Heart left ventricle (tissue), 16 donors: ENCODE measurements at regions not wholly inside any gene's neighbourhood (a gene's known extent, or its start where the extent isn't known, plus 50 kb on each side); places are given as distances from the start of the nearest gene placed in this dataset.

Experiments used
- ATAC-seq, 4 donors: fragments of 200-7000 bp; cut with Tn5 transposase; one replicate each; pipeline ENCODE4 v1.9.1; 2020 to 2022; ENCODE audit warnings: moderate library complexity in 4 of 4, mild to moderate bottlenecking in 3 of 4, moderate number of reproducible peaks in 1 of 4
- DNase-seq, 5 donors: peaks; one replicate each; pipeline ENCODE4 v3.0.0-alpha.2; 2020
- H3K27ac ChIP-seq, 12 donors: fragments of 200-600 bp; sonication (generic) in 4 of 12; one replicate each; pipeline versions ENCODE4 v1.5.0 to v1.8.0; 2016 to 2022; ENCODE audit warnings: mild to moderate bottlenecking in 2 of 12
- H3K27me3 ChIP-seq, 9 donors: fragments of 200-600 bp; sonication (generic) in 2 of 9; one replicate each; pipeline versions ENCODE4 v1.5.1 to v1.8.0; 2016 to 2022; ENCODE audit warnings: mild to moderate bottlenecking in 3 of 9
- H3K36me3 ChIP-seq, 9 donors: fragments of 200-600 bp; sonication (generic) in 2 of 9; one replicate each; pipeline versions ENCODE4 v1.5.0 to v1.8.0; 2018 to 2022; ENCODE audit warnings: mild to moderate bottlenecking in 2 of 9
- H3K4me1 ChIP-seq, 12 donors: fragments of 200-600 bp; sonication (generic) in 4 of 12; one replicate each; pipeline versions ENCODE4 v1.5.0 to v1.8.0; 2016 to 2022; ENCODE audit warnings: mild to moderate bottlenecking in 3 of 12
- H3K4me3 ChIP-seq, 12 donors: fragments of 200-600 bp; sonication (generic) in 4 of 12; one replicate each; pipeline versions ENCODE4 v1.5.0 to v1.8.0; 2017 to 2022; ENCODE audit warnings: mild to moderate bottlenecking in 9 of 12, moderate library complexity in 4 of 12
- H3K9me3 ChIP-seq, 12 donors: fragments of 200-600 bp; sonication (generic) in 4 of 12; one replicate each; pipeline versions ENCODE4 v1.5.0 to v1.8.0; 2016 to 2022; ENCODE audit warnings: mild to moderate bottlenecking in 1 of 12
- POLR2A ChIP-seq, 2 donors: fragments of 450-650 bp; IDR thresholded peaks; one replicate each; pipeline ENCODE4 v1.6.1; 2017; ENCODE audit warnings: antibody characterized with exemption in 2 of 2, mild to moderate bottlenecking in 2 of 2, moderate library complexity in 2 of 2
- WGBS, 4 donors: extraction: QIAGEN DNeasy Blood & Tissue Kit in 2 of 4; methylation state at CpG; one replicate each; pipeline versions ENCODE4 v1.1.5 to v1.1.7; 2013 to 2018; 5-methylcytosine and 5-hydroxymethylcytosine counted together
- intact Hi-C, 10 donors: fragments of 100-400 bp; cut with DNase I; formaldehyde crosslinking; loops; one replicate each; pipeline versions ENCODE4 v1.11.1 to v1.14.2; 2022
- TF ChIP-seq, protein P1 (sequence below), 12 donors: fragments of 200-600 bp; sonication (generic) in 4 of 12; IDR thresholded peaks; one replicate each; pipeline versions ENCODE4 v1.5.0 to v1.8.0; 2018 to 2022; ENCODE audit warnings: antibody characterized with exemption in 12 of 12, mild to moderate bottlenecking in 5 of 12
- donor health status: ischemic (EF 13 %, LVEDD 7.1; RV severe dilation, severe dysfunction).
- donor health status: healthy with polysubstance abuse.
- donor health status: DM: no; HTN: yes; CAD: no.
- donor health status: DM: no; HTN: no; CAD: no.
- donor health status: ischemic (EF 25% LVEDD 6.9; RV normal size, moderate dysfunction).
- donor health status: ischemic (EF 25% LVEDD 5.7; RV mildly dilated, moderate dysfunction).
- donor health status: healthy.
- donor health status: DM: yes; HTN: yes; CAD: no.
- donor health status: ischemic (EF 35%, LVEDD 5.7; RV mildly dilated, moderate dysfunction).
- donor health status: nonischemic (EF 11% LVEDD 7.7; RV severe dilation, severe dysfunction).
- donor health status: DM: yes; HTN: yes; CAD: no.
- donor health status: PGD.
- donor health status: ischemic (EF 29% LVEDD 5.4; RV normal size, mild dysfunction).
- donor health status: nonischemic (EF 23%, LVEDD 6.1; RV moderate dilation, normal function).

DNA sequence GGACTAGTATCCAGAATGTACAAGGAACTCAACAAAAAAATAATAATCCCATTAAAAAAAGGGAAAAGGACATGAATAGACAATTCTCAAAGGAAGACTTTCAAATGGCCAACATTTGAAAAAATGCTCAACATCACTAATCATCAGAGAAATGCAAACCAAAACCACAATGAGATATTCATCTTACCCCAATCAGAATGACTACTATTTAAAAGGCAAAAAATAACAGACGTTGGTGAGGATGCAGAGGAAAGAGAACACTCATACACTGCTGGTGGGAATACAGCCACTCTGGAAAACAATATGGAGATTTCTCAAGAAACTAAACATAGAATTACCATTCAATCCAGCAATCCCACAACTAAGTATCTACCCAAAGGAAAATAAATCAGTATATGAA is 133.1 kb downstream of the KDR start:
- DNase-seq (no peak), ATAC-seq (no peak)
- Histone ChIP-seq H3K4me3 (no peak overlapping the region), H3K36me3 (no peaks in the 10 kb centered on the region), H3K27ac (no peak overlapping the region), H3K9me3 (peaks cover 0 to 42% (median 14%) of the 10 kb centered on the region in 12 donors), H3K27me3 (no peaks in the 10 kb centered on the region), H3K4me1 (no peaks in the 10 kb centered on the region)
- TF ChIP-seq, protein P1, sequence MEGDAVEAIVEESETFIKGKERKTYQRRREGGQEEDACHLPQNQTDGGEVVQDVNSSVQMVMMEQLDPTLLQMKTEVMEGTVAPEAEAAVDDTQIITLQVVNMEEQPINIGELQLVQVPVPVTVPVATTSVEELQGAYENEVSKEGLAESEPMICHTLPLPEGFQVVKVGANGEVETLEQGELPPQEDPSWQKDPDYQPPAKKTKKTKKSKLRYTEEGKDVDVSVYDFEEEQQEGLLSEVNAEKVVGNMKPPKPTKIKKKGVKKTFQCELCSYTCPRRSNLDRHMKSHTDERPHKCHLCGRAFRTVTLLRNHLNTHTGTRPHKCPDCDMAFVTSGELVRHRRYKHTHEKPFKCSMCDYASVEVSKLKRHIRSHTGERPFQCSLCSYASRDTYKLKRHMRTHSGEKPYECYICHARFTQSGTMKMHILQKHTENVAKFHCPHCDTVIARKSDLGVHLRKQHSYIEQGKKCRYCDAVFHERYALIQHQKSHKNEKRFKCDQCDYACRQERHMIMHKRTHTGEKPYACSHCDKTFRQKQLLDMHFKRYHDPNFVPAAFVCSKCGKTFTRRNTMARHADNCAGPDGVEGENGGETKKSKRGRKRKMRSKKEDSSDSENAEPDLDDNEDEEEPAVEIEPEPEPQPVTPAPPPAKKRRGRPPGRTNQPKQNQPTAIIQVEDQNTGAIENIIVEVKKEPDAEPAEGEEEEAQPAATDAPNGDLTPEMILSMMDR (IDR thresholded peaks at IDR 0.05) = no peak
- no peak for TF ChIP-seq POLR2A (IDR thresholded peaks at IDR 0.05)
- intact Hi-C loops = loop anchor here in 1 of 10 donors (10.0 kb wide), 1 partner anchor 563 kb away; no protein-coding TSS in a partner anchor
- 65 to 78% (median 66%) methylated on average over 1 of the region's 1 CpG for WGBS, 4 donors

DNA sequence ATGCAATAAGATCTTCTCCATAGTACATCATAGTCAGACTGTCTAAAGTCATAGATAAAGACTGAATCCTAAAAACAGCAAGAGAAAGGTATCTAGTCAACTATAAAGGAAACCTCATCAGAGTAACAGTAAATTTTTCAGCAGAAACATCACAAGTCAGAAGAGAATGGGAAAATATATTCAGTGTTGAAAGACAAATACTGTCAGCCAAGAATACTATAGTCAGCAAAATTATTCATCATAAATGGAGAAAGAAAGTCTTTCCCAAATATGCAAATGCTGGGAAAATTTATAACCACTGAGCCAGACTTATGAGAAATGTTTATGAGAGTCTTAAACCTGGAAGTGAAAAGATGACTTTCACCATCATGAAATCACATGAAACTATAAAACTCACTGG is 136.7 kb downstream of the KDR start:
- no peak for TF ChIP-seq POLR2A (IDR thresholded peaks at IDR 0.05)
- TF ChIP-seq, protein P1 (IDR thresholded peaks at IDR 0.05) = no peak
- Histone ChIP-seq H3K27ac (no peak overlapping the region), H3K9me3 (peaks cover 0 to 43% (median 14%) of the 10 kb centered on the region in 12 donors), H3K36me3 (no peaks in the 10 kb centered on the region), H3K27me3 (no peaks in the 10 kb centered on the region), H3K4me3 (no peak overlapping the region), H3K4me1 (no peaks in the 10 kb centered on the region)
- intact Hi-C loops = no loop called here
- ATAC-seq (no peak), DNase-seq (no peak)

DNA sequence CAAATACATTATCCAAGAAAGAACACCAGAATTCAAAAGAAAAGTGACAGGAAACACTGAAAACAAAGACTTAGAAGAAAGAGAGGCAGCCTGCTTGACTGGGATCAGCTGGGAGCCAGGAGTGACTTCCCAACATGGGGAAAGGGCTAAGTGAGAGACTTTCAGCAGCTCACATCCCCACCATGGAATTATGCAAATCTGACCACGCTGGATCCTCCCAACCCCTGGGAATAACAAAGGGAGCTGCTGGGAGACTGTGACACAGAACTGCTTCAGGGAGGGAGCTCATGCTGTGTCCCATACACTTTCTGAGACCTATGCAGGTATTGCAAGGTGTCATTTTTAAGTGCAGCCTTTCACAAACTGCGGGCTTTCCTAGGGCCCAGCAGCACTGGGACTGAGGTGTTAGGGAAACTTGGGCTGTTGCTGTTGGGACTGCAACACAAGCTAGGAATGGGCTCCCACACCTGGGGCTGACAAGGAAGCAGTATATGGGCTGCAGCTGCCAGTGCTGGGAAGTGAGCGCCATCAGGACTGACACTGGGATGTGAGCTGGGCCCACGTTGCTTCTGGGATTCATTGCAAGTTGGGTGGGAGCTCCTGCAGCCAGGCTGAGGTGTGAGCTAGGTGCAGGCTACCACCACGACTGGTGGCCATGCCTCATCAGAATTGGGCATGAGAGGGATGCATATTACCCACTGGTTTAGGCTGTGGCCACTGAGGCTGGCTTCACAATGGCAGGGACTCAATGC is 139.1 kb downstream of the KDR start:
- H3K9me3 ChIP-seq = peaks cover 0 to 39% (median 14%) of the 10 kb centered on the region in 12 donors
- DNase-seq (no peak), ATAC-seq (no peak)
- H3K27ac ChIP-seq = no peak overlapping the region
- no peak for TF ChIP-seq POLR2A (IDR thresholded peaks at IDR 0.05)
- TF ChIP-seq, protein P1 (IDR thresholded peaks at IDR 0.05) = no peak
- H3K36me3 ChIP-seq = no peaks in the 10 kb centered on the region
- no peaks in the 10 kb centered on the region for H3K27me3 ChIP-seq
- no peaks in the 10 kb centered on the region for H3K4me1 ChIP-seq
- intact Hi-C loops = no loop called here
- no peak overlapping the region for H3K4me3 ChIP-seq
- WGBS, 4 donors = 65 to 72% (median 71%) methylated on average over 2 to 5 of the region's 5 CpGs

DNA sequence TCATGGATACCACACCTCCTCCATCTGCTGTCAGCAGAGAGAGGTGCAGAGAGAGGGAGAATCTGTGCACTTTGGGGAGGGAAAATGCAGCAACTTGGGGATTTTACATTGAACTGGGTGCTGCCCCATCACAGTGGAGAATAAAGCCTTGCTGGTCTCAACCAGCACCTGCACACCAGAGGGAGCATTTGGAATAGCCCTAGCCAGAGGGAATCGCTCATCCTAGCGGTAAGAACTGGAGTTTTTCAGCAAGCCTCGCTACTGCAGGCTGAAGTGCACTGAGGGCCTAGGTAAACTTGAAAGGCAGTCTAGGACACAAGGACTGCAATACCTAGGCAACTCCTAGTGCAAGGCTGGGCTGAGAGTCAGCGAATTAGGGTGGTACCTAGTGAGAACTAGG is 148.7 kb downstream of the KDR start:
- H3K9me3 ChIP-seq = peaks cover 0 to 14% (median 0%) of the 10 kb centered on the region in 12 donors
- H3K36me3 ChIP-seq = no peaks in the 10 kb centered on the region
- intact Hi-C loops = loop anchor here in 6 of 10 donors (10.0 kb wide), 3 partner anchors 578 to 888 kb away; no protein-coding TSS in a partner anchor
- no peak for TF ChIP-seq POLR2A (IDR thresholded peaks at IDR 0.05)
- TF ChIP-seq, protein P1 (IDR thresholded peaks at IDR 0.05) = no peak
- ATAC-seq = no peak
- H3K27me3 ChIP-seq = no peaks in the 10 kb centered on the region
- H3K4me1 ChIP-seq = peaks cover 0 to under 1% (median 0%) of the 10 kb centered on the region in 12 donors
- no peak overlapping the region for H3K27ac ChIP-seq
- DNase-seq = no peak
- no peak overlapping the region for H3K4me3 ChIP-seq
- WGBS, 4 donors = 70 to 79% (median 73%) methylated on average over 3 to 4 of the region's 4 CpGs
